KMS-11 (cell line): ENCODE measurements at regions not wholly inside any gene's neighbourhood (a gene's known extent, or its start where the extent isn't known, plus 50 kb on each side); places are given as distances from the start of the nearest gene placed in this dataset.

Source experiments
- H2AFZ ChIP-seq: fragments of 200-600 bp; sonication (generic); 2 replicates; pipeline ENCODE4 v1.6.1; 2016; ENCODE audit warnings: antibody characterized with exemption, mixed run types, low read depth
- H3K27ac ChIP-seq: fragments of 200-600 bp; sonication (generic); 2 replicates; pipeline ENCODE4 v1.6.1; 2016; ENCODE audit warnings: mild to moderate bottlenecking, mixed run types
- H3K27me3 ChIP-seq: fragments of 200-600 bp; sonication (generic); 2 replicates; pipeline ENCODE4 v1.6.1; 2017; ENCODE audit warnings: mild to moderate bottlenecking, low read depth, mixed run types, moderate library complexity; ENCODE audit not compliant: insufficient read depth
- H3K36me3 ChIP-seq: fragments of 200-600 bp; sonication (generic); 2 replicates; pipeline ENCODE4 v1.6.1; 2017; ENCODE audit warnings: mild to moderate bottlenecking, mixed run types; ENCODE audit not compliant: insufficient read depth
- H3K4me1 ChIP-seq: fragments of 200-600 bp; sonication (generic); 2 replicates; pipeline ENCODE4 v1.6.1; 2016; ENCODE audit warnings: mild to moderate bottlenecking, low read depth, mixed run types; ENCODE audit not compliant: poor library complexity, severe bottlenecking
- H3K4me2 ChIP-seq: fragments of 200-600 bp; sonication (generic); 2 replicates; pipeline ENCODE4 v1.7.0; 2016; ENCODE audit warnings: mild to moderate bottlenecking, mixed run types
- H3K4me3 ChIP-seq: fragments of 200-600 bp; sonication (generic); IDR thresholded peaks from 2 replicates; pipeline ENCODE4 v1.6.1; 2017; ENCODE audit warnings: low read depth, low read length, mixed read lengths; ENCODE audit not compliant: insufficient read depth
- H3K79me2 ChIP-seq: fragments of 200-600 bp; sonication (generic); 2 replicates; pipeline ENCODE4 v1.6.1; 2016; ENCODE audit warnings: low read depth, mixed run types; ENCODE audit not compliant: insufficient read depth
- H3K9ac ChIP-seq: fragments of 200-600 bp; sonication (generic); 2 replicates; pipeline ENCODE4 v1.6.1; 2016; ENCODE audit warnings: mild to moderate bottlenecking, mixed run types
- H4K20me1 ChIP-seq: fragments of 200-600 bp; sonication (generic); 2 replicates; pipeline ENCODE4 v1.6.1; 2016; ENCODE audit warnings: mild to moderate bottlenecking, mixed run types; ENCODE audit not compliant: insufficient read depth
- CTCF ChIP-seq: fragments of 200-600 bp; sonication (generic); conservative IDR thresholded peaks from 2 replicates; pipeline ENCODE4 v1.6.1; 2017; ENCODE audit warnings: low read depth, mild to moderate bottlenecking, antibody characterized with exemption, low read length, moderate library complexity, mixed read lengths

- H3K79me2 ChIP-seq, result no peaks in the 10 kb centered on the region
- peaks cover 7% of the 10 kb centered on the region for H3K4me1 ChIP-seq
- no peaks in the 10 kb centered on the region for H3K27me3 ChIP-seq
- no peak overlapping the region for H3K4me3 ChIP-seq
- no peak overlapping the region for H2AFZ ChIP-seq
- no peak overlapping the region for H3K4me2 ChIP-seq
- H3K36me3 ChIP-seq, result no peaks in the 10 kb centered on the region; the same call in 1 of the 2 replicates
- TF ChIP-seq CTCF, result no peak
- H4K20me1 ChIP-seq, result no peaks in the 10 kb centered on the region
- no peak overlapping the region for H3K9ac ChIP-seq
- H3K27ac ChIP-seq, result no peak overlapping the region
Observed at GRCh38 chr10:55227967-55228366, 426.9 kb upstream of the PCDH15 start.

- Histone ChIP-seq H3K4me1 (no peaks in the 10 kb centered on the region), H4K20me1 (no peaks in the 10 kb centered on the region), H3K9ac (no peak overlapping the region), H3K4me3 (no peak overlapping the region), H3K79me2 (no peaks in the 10 kb centered on the region), H3K27me3 (no peaks in the 10 kb centered on the region), H3K4me2 (no peak overlapping the region), H3K36me3 (no peaks in the 10 kb centered on the region), H3K27ac (no peak overlapping the region), H2AFZ (no peak overlapping the region)
- TF ChIP-seq CTCF, result no peak
Observed at GRCh38 chr10:55224007-55224781, 423.2 kb upstream of the PCDH15 start.

- H3K4me3 ChIP-seq, result no peak overlapping the region
- H3K27me3 ChIP-seq, result no peaks in the 10 kb centered on the region
- no peaks in the 10 kb centered on the region for H3K79me2 ChIP-seq
- no peak overlapping the region for H2AFZ ChIP-seq
- H3K4me2 ChIP-seq, result no peak overlapping the region
- no peak overlapping the region for H3K9ac ChIP-seq
- no peak for TF ChIP-seq CTCF
- H3K4me1 ChIP-seq, result no peaks in the 10 kb centered on the region
- H3K27ac ChIP-seq, result no peak overlapping the region
- no peaks in the 10 kb centered on the region for H4K20me1 ChIP-seq
- no peaks in the 10 kb centered on the region for H3K36me3 ChIP-seq
Observed at GRCh38 chr10:55223352-55223751, 422.3 kb upstream of the PCDH15 start.

- no peak overlapping the region for H3K4me2 ChIP-seq
- no peak overlapping the region for H3K27ac ChIP-seq
- TF ChIP-seq CTCF, result no peak
Observed at GRCh38 chr10:55220975-55221374, 419.9 kb upstream of the PCDH15 start.

More at GRCh38 chr10:55220975-55221374, 419.9 kb upstream of the PCDH15 start:
- no peaks in the 10 kb centered on the region for H3K79me2 ChIP-seq
- H3K4me3 ChIP-seq, result no peak overlapping the region
- no peaks in the 10 kb centered on the region for H3K36me3 ChIP-seq
- no peak overlapping the region for H2AFZ ChIP-seq
- no peaks in the 10 kb centered on the region for H3K27me3 ChIP-seq
- H3K4me1 ChIP-seq, result no peaks in the 10 kb centered on the region
- no peak overlapping the region for H3K9ac ChIP-seq
- H4K20me1 ChIP-seq, result no peaks in the 10 kb centered on the region
